DMS79 treated with DMSO at 0.1 percent for 48 hours (cell line): ENCODE measurements at regions not wholly inside any gene's neighbourhood (a gene's known extent, or its start where the extent isn't known, plus 50 kb on each side); places are given as distances from the start of the nearest gene placed in this dataset.
A peak's percentile ranks its signal among the peaks of the same experiment; 100 is the strongest.

Source experiments
- DNase-seq: peaks from one replicate; lab custom pipeline; 2025; lab: John Stamatoyannopoulos, UW

- no peak for DNase-seq
Observed at GRCh38 chr10:84053626-84054025, 85.7 kb upstream of the GHITM start.

DNA sequence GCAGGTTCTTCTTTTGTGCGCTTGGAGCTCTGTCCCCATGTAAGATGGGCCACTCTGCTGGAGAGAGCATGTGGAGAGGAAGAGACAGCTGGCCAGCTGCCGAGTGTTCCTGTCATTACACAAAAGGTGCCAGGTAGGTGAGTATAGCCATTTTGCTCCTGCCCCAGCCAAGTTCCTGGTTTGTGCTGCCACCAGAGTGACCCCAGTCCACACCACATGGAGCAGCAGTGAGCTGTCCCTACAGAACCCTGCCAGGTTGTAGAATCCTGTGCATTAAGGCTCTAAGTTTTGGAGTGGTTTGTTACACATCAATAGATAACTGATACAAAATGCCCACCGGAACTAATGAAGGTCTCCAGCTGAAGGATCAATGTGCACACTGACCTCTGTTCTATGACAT, 84.6 kb upstream of the GHITM start:
- no peak for DNase-seq

- no peak for DNase-seq
Observed at GRCh38 chr10:84059526-84059925, 79.8 kb upstream of the GHITM start.

GRCh38 chr10:84063440-84063839, 75.9 kb upstream of the GHITM start:
- no peak for DNase-seq

- no peak for DNase-seq
Observed at GRCh38 chr10:84065804-84066601, 73.3 kb upstream of the GHITM start.

GRCh38 chr10:84074521-84074920, 64.8 kb upstream of the GHITM start:
- no peak for DNase-seq

- DNase-seq = no peak
Observed at GRCh38 chr10:84075226-84076046, 63.9 kb upstream of the GHITM start.

GRCh38 chr10:84076047-84076388, 63.3 kb upstream of the GHITM start:
- DNase-seq = no peak

GRCh38 chr10:84076540-84077195, 62.6 kb upstream of the GHITM start:
- DNase-seq = no peak

GRCh38 chr10:84077768-84078167, 61.5 kb upstream of the GHITM start:
- DNase-seq = no peak

- no peak for DNase-seq
Observed at GRCh38 chr10:84078771-84079170, 60.5 kb upstream of the GHITM start.

- no peak for DNase-seq
Observed at GRCh38 chr10:84084342-84084741, 55.0 kb upstream of the GHITM start.

DNA sequence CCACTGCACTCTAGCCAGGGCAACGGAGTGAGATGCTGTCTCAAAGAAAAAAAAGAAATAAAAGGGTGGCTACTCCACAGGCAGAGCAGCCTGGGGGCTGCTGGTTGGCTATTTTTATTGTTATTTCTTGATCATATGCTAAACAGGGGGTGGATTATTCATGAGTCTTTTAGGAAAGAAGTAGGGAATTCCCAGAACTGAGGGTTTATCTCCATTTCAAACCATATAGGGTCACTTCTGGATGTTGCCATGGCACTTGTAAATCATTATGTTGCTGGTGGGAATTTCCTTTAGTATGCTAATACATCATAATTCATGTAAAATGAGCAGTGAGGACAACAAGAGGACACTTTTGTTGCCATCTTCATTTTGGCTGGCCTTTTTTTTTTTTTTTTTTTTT, 52.1 kb upstream of the GHITM start:
- no peak for DNase-seq

DNA sequence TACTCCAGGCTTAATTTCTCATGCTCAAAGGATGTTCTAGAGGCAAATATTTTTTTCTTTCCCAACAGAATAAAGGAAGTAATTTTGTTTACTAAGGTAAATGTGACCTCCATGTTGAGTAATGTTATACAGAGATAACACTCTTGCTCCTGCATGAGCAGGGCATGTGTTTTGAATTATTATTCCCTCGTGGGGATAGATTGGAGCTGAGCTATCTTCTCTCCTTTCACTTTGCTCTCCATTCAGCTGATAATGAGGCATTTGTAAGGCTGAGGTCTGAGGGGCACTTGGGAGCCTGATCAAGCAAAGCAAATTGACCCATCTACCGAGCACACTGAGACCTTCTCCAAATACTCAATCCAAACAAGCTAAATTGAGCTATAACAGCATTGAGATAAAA, 50.7 kb upstream of the GHITM start:
- peak; percentile 1 for DNase-seq

DNA sequence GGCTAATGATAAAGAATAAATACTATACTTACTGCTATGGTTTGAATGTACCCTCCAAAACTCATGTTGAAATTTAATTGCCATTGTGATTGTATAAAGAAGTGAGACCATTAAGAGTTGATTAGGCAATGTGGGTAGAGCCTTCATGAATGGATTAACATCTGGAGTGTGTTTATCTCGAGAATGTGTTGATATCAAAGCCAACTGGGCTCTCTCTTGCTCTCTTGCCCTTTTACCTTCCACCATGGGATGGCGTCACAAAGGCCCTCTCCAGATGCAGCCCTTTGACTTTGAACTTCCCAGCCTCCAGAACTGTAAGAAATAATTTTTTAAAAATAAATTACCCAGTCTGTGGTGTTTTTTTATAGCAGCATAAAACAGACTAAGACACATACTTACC, 50.1 kb upstream of the GHITM start:
- no peak for DNase-seq
